A549 (cell line): ENCODE measurements at regions not wholly inside any gene's neighbourhood (a gene's known extent, or its start where the extent isn't known, plus 50 kb on each side); places are given as distances from the start of the nearest gene placed in this dataset.

ENCODE experiments used
- TP53 ChIP-seq: fragments of 250-450 bp; sonication (Bioruptor Pico); IDR thresholded peaks from 2 replicates; pipeline ENCODE4 v1.5.0; 2021; ENCODE audit warnings: mild to moderate bottlenecking, moderate library complexity
- TF ChIP-seq, protein P1 (sequence below): fragments of >200 bp; sonication (Bioruptor Twin); formaldehyde crosslinking; IDR thresholded peaks from 3 replicates; pipeline ENCODE4 v1.5.1; 2016

DNA sequence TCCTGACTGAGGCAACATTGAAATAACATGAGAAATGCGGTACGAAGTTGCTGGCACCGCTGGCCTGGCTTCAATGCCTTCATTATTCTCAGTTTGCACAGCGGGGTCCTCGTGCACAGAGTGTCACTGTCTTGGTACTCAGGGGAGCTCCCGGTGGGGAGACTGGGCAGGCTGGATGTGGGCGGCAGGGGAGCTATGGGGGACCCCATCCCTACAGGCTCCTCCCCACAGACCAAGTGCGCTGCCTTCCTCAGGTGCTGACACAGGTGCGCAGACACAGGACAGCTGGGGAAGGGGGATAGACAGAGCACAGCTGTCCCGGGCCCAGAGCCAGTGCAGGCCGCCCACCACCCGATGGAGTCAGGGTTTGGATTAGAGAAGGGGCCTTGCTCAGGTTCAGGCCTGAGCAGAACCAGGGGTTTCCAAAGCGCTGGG is 270.1 kb downstream of the ADGRD1 start:
- no peak for TF ChIP-seq TP53 (CRISPR knock-in tag)
- TF ChIP-seq, protein P1, sequence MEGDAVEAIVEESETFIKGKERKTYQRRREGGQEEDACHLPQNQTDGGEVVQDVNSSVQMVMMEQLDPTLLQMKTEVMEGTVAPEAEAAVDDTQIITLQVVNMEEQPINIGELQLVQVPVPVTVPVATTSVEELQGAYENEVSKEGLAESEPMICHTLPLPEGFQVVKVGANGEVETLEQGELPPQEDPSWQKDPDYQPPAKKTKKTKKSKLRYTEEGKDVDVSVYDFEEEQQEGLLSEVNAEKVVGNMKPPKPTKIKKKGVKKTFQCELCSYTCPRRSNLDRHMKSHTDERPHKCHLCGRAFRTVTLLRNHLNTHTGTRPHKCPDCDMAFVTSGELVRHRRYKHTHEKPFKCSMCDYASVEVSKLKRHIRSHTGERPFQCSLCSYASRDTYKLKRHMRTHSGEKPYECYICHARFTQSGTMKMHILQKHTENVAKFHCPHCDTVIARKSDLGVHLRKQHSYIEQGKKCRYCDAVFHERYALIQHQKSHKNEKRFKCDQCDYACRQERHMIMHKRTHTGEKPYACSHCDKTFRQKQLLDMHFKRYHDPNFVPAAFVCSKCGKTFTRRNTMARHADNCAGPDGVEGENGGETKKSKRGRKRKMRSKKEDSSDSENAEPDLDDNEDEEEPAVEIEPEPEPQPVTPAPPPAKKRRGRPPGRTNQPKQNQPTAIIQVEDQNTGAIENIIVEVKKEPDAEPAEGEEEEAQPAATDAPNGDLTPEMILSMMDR: no peak
